ENCODE measurements at regions not wholly inside any gene's neighbourhood (a gene's known extent, or its start where the extent isn't known, plus 50 kb on each side); places are given as distances from the start of the nearest gene placed in this dataset.
"Not testable (repeated sequence)": the region's sequence is repeated elsewhere in the genome, so short reads cannot be mapped to it uniquely, and the experiment has no call there.

GRCh38 chr3:151592287-151592686 lies 131.4 kb upstream of the IGSF10 start:
- no peak for DNase-seq

- no peak for DNase-seq
Measured at GRCh38 chr3:151591441-151591840, 130.6 kb upstream of the IGSF10 start.

GRCh38 chr3:151589311-151589710 lies 128.4 kb upstream of the IGSF10 start:
- no peak for DNase-seq

GRCh38 chr3:151587659-151588058 lies 126.8 kb upstream of the IGSF10 start:
- not testable (repeated sequence) for DNase-seq

GRCh38 chr3:151584566-151584965 lies 123.7 kb upstream of the IGSF10 start:
- DNase-seq: no peak

GRCh38 chr3:151581035-151581434 lies 120.2 kb upstream of the IGSF10 start:
- no peak for DNase-seq

GRCh38 chr3:151580591-151580990 lies 119.7 kb upstream of the IGSF10 start:
- DNase-seq: no peak

- no peak for DNase-seq
Measured at GRCh38 chr3:151579571-151580270, 118.9 kb upstream of the IGSF10 start.

GRCh38 chr3:151578495-151578894 lies 117.6 kb upstream of the IGSF10 start:
- DNase-seq: no peak

- no peak for DNase-seq
Measured at GRCh38 chr3:151576511-151577137, 115.8 kb upstream of the IGSF10 start.

GRCh38 chr3:151568184-151568583 lies 107.3 kb upstream of the IGSF10 start:
- no peak for DNase-seq

GRCh38 chr3:151567477-151567876 lies 106.6 kb upstream of the IGSF10 start:
- no peak for DNase-seq

GRCh38 chr3:151564261-151564660 lies 103.4 kb upstream of the IGSF10 start:
- no peak for DNase-seq

- DNase-seq: no peak
Measured at GRCh38 chr3:151563305-151563704, 102.4 kb upstream of the IGSF10 start.

- DNase-seq: no peak
Measured at GRCh38 chr3:151562891-151563290, 102.0 kb upstream of the IGSF10 start.

- DNase-seq: no peak
Measured at GRCh38 chr3:151561878-151562277, 101.0 kb upstream of the IGSF10 start.

GRCh38 chr3:151560738-151561137 lies 99.9 kb upstream of the IGSF10 start:
- no peak for DNase-seq

GRCh38 chr3:151559736-151560135 lies 98.9 kb upstream of the IGSF10 start:
- no peak for DNase-seq

- DNase-seq: no peak
Measured at GRCh38 chr3:151558661-151559060, 97.8 kb upstream of the IGSF10 start.

GRCh38 chr3:151557068-151557840 lies 96.4 kb upstream of the IGSF10 start:
- DNase-seq: no peak

- DNase-seq: no peak
Measured at GRCh38 chr3:151556596-151556995, 95.7 kb upstream of the IGSF10 start.

- no peak for DNase-seq
Measured at GRCh38 chr3:151555523-151555922, 94.7 kb upstream of the IGSF10 start.

- no peak for DNase-seq
Measured at GRCh38 chr3:151553888-151554287, 93.0 kb upstream of the IGSF10 start.

GRCh38 chr3:151552589-151552988 lies 91.7 kb upstream of the IGSF10 start:
- DNase-seq: no peak

All from NCI-H446 treated with DMSO at 0.1 percent for 48 hours (cell line).